IPS-18a (cell line): ENCODE measurements at regions not wholly inside any gene's neighbourhood (a gene's known extent, or its start where the extent isn't known, plus 50 kb on each side); places are given as distances from the start of the nearest gene placed in this dataset.

ENCODE experiments used
- H3K27ac ChIP-seq: one replicate; pipeline ENCODE4 v1.5.1; 2013; ENCODE audit warnings: low read length
- H3K27me3 ChIP-seq: one replicate; pipeline ENCODE4 v1.6.1; 2013; ENCODE audit warnings: mild to moderate bottlenecking, low read length; ENCODE audit not compliant: control insufficient read depth, insufficient read depth
- H3K36me3 ChIP-seq: one replicate; pipeline ENCODE4 v1.6.1; 2013; ENCODE audit warnings: low read depth, low read length; ENCODE audit not compliant: control insufficient read depth
- H3K4me1 ChIP-seq: one replicate; pipeline ENCODE4 v1.6.1; 2013; ENCODE audit warnings: low read depth, low read length; ENCODE audit not compliant: control insufficient read depth
- H3K4me3 ChIP-seq: one replicate; pipeline ENCODE4 v1.5.1; 2013; ENCODE audit warnings: low read length
- H3K9ac ChIP-seq: one replicate; pipeline ENCODE4 v1.6.1; 2013; ENCODE audit warnings: mild to moderate bottlenecking, low read length, moderate library complexity
- H3K9me3 ChIP-seq: one replicate; pipeline ENCODE4 v1.6.1; 2013; ENCODE audit warnings: low read depth, low read length; ENCODE audit not compliant: control insufficient read depth

DNA sequence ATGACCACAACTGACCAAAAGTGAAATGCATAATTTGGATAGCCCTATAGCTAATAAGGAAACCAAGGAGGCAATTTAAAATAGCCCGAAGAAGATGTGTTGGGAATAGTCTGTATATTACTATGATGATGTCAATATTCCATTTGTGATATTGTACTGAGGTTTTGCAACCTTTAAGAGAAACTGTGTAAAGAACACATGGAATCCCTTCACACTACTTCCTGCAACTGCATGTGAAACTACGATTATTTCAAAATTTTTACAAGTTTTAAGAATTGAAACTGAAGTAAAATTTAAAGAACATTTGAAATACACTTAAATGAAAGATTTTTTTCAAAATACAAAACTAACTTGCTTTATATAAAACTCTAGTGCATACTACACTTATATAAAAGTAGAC lies 504.3 kb upstream of the ID2 start:
- no peaks in the 10 kb centered on the region for H3K27me3 ChIP-seq
- no peak overlapping the region for H3K9ac ChIP-seq
- H3K36me3 ChIP-seq, result no peaks in the 10 kb centered on the region
- H3K9me3 ChIP-seq, result no peaks in the 10 kb centered on the region
- no peak overlapping the region for H3K4me3 ChIP-seq
- H3K27ac ChIP-seq, result no peak overlapping the region
- peaks cover 4% of the 10 kb centered on the region for H3K4me1 ChIP-seq

DNA sequence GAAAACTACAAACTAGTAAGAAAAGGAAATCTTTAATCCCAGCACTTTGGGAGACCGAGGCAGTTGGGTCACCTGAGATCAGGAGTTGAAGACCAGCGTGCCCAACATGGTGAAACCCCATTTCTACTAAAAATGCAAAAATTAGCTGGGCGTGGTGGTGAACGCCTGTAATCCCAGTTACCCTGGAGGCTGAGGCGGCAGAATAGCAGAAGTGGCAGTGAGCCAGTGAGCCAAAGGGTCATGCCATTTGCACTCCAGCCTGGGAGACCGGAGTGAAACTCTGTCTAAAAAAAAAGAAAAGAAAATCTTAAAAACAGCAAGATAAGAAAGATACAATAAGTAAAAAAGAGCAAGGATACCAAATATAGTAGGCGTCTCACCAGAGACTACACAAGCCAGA lies 502.9 kb upstream of the ID2 start:
- Histone ChIP-seq H3K27me3 (no peaks in the 10 kb centered on the region), H3K27ac (no peak overlapping the region), H3K36me3 (no peaks in the 10 kb centered on the region), H3K9me3 (no peaks in the 10 kb centered on the region), H3K9ac (no peak overlapping the region), H3K4me1 (no peaks in the 10 kb centered on the region), H3K4me3 (no peak overlapping the region)

DNA sequence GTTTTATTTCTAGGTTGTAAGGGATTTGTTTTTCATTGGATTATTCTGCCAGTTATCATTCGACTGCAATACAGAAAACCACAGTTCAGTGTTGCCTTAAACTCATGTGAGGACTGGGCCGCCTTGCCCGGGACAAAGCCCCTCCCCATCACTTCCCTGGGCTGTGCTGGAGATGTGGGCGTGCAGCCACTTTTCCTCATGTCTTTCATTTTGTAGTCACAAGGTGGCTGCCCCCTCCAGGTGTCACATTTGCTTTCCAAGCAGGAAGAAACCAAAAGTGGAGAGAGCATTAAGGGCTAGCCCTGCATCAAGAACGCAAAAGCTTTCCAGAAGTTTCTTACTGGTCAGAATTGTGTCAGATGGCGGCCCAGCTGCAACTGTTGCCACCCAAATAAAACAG lies 492.5 kb upstream of the ID2 start:
- H3K4me3 ChIP-seq, result no peak overlapping the region
- H3K4me1 ChIP-seq, result peaks cover 22% of the 10 kb centered on the region
- no peaks in the 10 kb centered on the region for H3K36me3 ChIP-seq
- H3K27ac ChIP-seq, result no peak overlapping the region
- H3K9me3 ChIP-seq, result no peaks in the 10 kb centered on the region
- H3K9ac ChIP-seq, result no peak overlapping the region
- H3K27me3 ChIP-seq, result no peaks in the 10 kb centered on the region

DNA sequence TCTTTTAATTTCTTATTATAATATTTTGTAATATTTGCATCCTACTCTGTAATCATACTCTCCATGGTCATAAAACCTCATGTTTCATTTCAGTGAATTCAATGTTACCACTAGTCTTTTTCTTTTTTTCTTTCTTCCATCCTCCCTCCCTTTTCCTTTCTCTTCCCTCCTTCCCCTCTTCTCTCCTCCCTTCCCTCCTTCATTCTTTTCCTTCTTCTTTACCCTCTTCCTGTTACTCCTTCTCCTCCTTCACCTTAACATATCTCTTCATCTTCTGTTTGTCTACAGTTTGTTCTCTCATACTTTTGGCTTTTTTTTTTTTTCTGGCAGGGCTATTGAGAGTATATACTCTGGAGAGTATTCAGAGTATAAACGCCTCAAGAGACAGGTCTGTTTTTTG lies 491.6 kb upstream of the ID2 start:
- Histone ChIP-seq H3K4me3 (no peak overlapping the region), H3K27ac (no peak overlapping the region), H3K9ac (no peak overlapping the region), H3K9me3 (no peaks in the 10 kb centered on the region), H3K4me1 (peaks cover 22% of the 10 kb centered on the region), H3K27me3 (no peaks in the 10 kb centered on the region), H3K36me3 (no peaks in the 10 kb centered on the region)

DNA sequence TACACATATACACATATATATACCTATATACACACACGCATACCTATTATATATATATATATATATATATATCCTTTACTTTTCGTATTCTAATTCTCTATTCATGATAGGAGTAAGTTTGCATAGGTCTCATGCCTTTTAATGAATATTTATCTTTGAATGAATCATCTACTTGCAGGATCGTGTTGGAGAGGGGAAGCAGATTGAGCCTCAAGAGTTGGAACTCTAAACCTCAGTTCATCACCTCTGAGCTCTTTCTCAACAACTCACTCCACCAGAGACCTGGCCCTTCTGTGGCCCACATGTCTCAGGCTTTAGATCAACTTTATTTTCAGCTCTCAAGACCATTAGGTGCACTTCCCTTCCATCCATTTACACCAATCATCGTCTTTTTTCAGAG lies 490.4 kb upstream of the ID2 start:
- no peaks in the 10 kb centered on the region for H3K9me3 ChIP-seq

DNA sequence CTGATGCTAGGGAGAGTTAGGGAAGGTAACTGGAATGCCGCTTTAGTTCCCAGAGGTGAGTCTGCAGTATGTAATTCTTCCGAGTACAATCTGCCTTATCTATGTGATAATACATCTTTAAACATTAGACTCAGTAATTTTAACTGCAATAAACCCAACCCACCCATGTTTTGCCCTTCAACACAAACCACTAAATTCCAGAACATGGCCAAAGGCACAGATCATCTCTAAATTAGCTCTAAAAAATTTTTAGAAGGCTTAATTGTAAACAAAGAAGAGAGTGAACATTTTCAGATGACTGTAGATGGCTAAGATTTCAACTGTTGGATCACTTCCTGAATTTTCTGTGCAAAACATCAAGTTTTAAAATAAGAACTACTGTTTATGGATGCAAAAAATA lies 488.7 kb upstream of the ID2 start:
- H3K27me3 ChIP-seq, result no peaks in the 10 kb centered on the region
- no peak overlapping the region for H3K9ac ChIP-seq

More for the DNA sequence above, 490.4 kb upstream of the ID2 start:
- Histone ChIP-seq H3K27me3 (no peaks in the 10 kb centered on the region), H3K4me1 (peaks cover 22% of the 10 kb centered on the region), H3K36me3 (no peaks in the 10 kb centered on the region), H3K9ac (no peak overlapping the region), H3K27ac (no peak overlapping the region), H3K4me3 (no peak overlapping the region)

DNA sequence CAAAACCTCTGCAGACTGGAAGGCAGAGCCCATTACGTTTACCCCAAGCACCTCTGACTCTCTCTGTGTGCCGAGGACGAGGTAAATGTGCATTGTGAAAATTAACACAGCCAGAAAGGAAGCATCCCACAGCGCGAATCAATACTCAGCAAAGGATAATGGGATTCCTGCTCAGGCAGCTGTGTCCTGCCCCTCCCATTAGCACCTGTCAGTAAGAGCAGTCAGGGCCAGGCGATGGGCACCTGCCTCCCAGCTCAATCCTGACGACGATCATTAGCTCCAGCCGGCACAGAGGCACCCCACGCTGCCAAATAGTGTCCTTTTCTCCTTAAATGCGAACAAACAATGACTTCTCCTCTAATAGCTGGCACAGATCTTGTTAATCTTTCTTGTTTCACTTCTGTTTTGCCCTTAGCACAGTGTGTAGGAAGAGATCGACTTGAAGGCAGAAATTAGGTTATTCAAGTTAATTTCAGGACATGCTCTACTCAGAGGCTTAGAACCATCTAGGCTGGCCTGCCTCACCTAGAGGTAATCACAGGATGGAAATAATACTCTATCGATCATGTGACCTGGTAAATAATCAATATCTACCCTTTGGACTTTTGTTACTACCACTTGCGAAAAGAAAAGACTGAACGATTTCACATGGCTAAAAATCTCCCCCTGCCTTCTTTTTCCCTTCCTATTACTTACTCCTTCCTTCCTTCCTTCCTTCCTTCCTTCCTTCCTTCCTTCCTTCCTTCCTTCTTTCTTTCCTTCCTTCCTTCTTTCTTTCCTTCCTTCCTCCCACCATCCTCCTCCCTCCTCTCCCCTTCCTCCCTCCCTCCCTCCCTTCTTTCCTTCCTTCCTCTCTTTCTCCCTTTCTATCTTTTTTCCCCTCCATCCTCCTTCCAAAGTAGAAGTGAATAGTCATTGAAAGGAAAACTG lies 487.9 kb upstream of the ID2 start:
- Histone ChIP-seq H3K4me1 (peaks cover 22% of the 10 kb centered on the region), H3K9me3 (no peaks in the 10 kb centered on the region), H3K27ac (no peak overlapping the region), H3K27me3 (no peaks in the 10 kb centered on the region), H3K36me3 (no peaks in the 10 kb centered on the region), H3K4me3 (no peak overlapping the region), H3K9ac (no peak overlapping the region)

More for the DNA sequence above, 488.7 kb upstream of the ID2 start:
- Histone ChIP-seq H3K4me1 (peaks cover 22% of the 10 kb centered on the region), H3K9me3 (no peaks in the 10 kb centered on the region), H3K36me3 (no peaks in the 10 kb centered on the region), H3K27ac (no peak overlapping the region), H3K4me3 (no peak overlapping the region)

DNA sequence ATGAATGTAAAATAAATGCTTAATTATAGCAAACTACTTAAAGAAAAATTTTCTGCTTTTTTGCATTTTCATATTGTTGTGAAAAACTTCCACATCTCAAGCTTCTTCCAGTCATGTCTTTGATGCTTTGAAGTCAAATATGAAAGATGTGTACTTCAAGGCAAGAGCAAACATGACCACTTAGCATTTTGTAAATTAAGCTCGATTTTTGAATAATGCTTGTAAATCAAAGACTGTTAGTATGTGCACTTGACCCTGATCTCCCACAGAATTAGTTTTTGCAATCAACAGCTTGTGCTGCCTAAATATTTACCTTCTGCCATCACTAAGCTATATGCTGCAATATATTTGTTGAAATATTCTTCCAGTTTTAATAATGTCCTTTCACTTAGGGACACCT lies 486.1 kb upstream of the ID2 start:
- no peak overlapping the region for H3K9ac ChIP-seq
- no peak overlapping the region for H3K4me3 ChIP-seq
- H3K27ac ChIP-seq, result no peak overlapping the region
- no peaks in the 10 kb centered on the region for H3K9me3 ChIP-seq
- H3K4me1 ChIP-seq, result peaks cover 19% of the 10 kb centered on the region
- no peaks in the 10 kb centered on the region for H3K36me3 ChIP-seq
- H3K27me3 ChIP-seq, result no peaks in the 10 kb centered on the region

DNA sequence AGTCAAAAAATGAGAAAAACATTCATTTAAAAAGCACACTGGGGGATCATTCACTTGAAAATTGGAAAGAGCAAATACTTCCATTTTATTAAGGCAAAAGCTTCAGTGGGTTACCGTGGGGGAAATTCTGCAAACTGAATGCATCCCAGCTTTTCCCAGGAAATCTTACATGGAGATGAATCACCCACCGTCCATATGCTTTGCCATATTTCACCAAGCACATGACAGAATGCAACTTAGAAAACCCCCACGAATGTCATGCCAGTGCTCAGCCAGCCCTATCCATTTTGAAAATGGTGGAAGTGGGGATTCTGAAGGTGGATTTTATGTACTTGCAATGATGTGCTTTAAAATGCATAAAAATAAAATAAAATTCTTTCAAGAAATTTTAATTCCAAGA lies 485.5 kb upstream of the ID2 start:
- no peaks in the 10 kb centered on the region for H3K27me3 ChIP-seq
- H3K4me3 ChIP-seq, result no peak overlapping the region
- peaks cover 19% of the 10 kb centered on the region for H3K4me1 ChIP-seq
- no peak overlapping the region for H3K27ac ChIP-seq
- no peaks in the 10 kb centered on the region for H3K9me3 ChIP-seq
- H3K36me3 ChIP-seq, result no peaks in the 10 kb centered on the region
- no peak overlapping the region for H3K9ac ChIP-seq

DNA sequence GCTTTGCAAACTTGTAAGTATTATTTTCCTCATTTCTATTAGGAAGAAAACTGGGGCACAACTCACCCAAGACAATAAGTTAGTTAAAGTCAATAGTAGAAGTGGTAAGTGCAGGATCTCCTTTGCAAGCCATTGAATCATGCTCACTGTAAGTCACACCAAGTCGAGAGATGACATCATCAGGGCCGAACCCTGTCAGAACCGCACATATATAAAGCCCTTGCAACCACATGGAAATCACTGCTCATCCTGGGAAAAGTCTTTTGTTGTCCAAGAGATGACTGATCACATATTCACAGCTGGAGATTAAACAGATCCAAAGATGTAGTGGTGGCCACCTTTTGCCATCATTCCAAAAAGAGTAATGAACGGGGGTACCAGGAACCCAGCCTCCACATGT lies 484.8 kb upstream of the ID2 start:
- Histone ChIP-seq H3K9ac (no peak overlapping the region), H3K4me3 (no peak overlapping the region), H3K27me3 (no peaks in the 10 kb centered on the region), H3K9me3 (no peaks in the 10 kb centered on the region), H3K27ac (no peak overlapping the region), H3K36me3 (no peaks in the 10 kb centered on the region), H3K4me1 (peaks cover 19% of the 10 kb centered on the region)

DNA sequence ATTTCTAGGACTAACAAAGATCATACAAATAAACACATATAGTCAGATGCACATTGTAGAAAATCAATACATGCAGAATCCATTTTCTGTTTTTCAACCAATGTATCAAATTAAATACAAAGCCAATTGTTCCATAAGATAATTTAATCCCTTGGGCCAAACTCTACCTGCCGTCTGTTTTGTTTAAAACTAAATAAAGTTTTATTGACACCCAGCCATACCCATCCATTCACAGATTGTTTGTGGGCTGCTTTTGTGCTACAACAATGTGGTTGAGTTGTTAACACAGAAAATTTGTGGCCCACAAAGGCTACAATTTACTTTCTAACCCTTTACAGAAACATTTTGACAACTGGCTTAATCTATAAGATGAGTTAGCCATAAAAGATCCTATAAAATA lies 484.0 kb upstream of the ID2 start:
- H3K4me3 ChIP-seq, result no peak overlapping the region
- no peak overlapping the region for H3K27ac ChIP-seq
- no peaks in the 10 kb centered on the region for H3K36me3 ChIP-seq
- H3K9ac ChIP-seq, result no peak overlapping the region
- no peaks in the 10 kb centered on the region for H3K27me3 ChIP-seq
- peaks cover 12% of the 10 kb centered on the region for H3K4me1 ChIP-seq
- no peaks in the 10 kb centered on the region for H3K9me3 ChIP-seq

DNA sequence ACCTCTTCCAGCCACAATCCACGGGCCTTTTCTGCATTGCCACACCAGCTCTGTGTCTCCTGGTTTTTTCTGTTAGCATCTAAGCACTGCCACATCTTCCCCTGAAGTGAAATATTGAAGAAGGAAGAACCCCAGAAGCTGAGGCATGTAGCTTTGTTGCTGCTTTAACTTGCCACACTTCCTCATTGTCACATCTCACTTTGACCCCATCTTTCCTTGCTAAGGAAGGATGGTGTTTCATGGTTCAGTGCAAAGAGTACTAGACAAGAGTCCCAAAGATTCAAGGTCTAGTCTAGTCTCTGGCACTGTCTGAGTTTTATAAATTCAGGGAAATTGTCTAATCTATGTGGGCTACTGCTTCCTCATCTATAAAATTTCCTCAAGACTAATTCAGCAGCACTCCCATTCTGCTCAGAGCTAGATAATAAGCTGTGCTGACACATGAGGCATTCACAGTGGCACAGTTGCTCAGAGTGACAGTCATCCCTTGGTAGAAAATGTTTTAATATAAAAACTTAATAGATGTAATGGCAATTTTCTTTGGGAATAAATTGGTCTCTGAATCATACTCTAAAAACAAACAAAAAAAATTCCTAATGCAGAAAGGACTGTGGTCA lies 483.0 kb upstream of the ID2 start:
- Histone ChIP-seq H3K4me3 (no peak overlapping the region), H3K9me3 (no peaks in the 10 kb centered on the region), H3K9ac (no peak overlapping the region), H3K27ac (no peak overlapping the region), H3K4me1 (peaks cover 3% of the 10 kb centered on the region), H3K27me3 (no peaks in the 10 kb centered on the region), H3K36me3 (no peaks in the 10 kb centered on the region)
